GM12878 (cell line): ENCODE measurements at regions not wholly inside any gene's neighbourhood (a gene's known extent, or its start where the extent isn't known, plus 50 kb on each side); places are given as distances from the start of the nearest gene placed in this dataset.
A peak's percentile ranks its signal among the peaks of the same experiment; 100 is the strongest.

Experiments
- ATAC-seq: fragments of 200-7000 bp; cut with Tn5 transposase; 3 replicates; pipeline ENCODE4 v1.9.1; 2020; ENCODE audit warnings: mild to moderate bottlenecking, moderate library complexity
- BruUV-seq: library from RNA; stranded (reverse); fragments of 400-500 nt; replicated peaks from 2 replicates; lab custom pipeline; 2021; lab: Mats Ljungman, UMichigan
- CTCF ChIA-PET: fragments of 300-600 bp; sonication (Branson Sonifier 250); formaldehyde crosslinking; extraction: SDS; loops from one replicate; lab custom pipeline; 2021; ENCODE audit warnings: inconsistent platforms; lab: Yijun Ruan, JAX
- POLR2A ChIA-PET: fragments of 350-600 bp; formaldehyde crosslinking; extraction: SDS; loops from one replicate; lab custom pipeline; 2021; ENCODE audit warnings: inconsistent platforms; lab: Charles Lee
- RAD21 ChIA-PET: fragments of 300-600 bp; sonication (Branson Sonifier 250); formaldehyde crosslinking; loops from one replicate; lab custom pipeline; 2023; ENCODE audit warnings: antibody characterized with exemption; ENCODE audit not compliant: unreplicated experiment; lab: Charles Lee
- SMC1A ChIA-PET: fragments of 300-600 bp; sonication (Branson Sonifier 250); formaldehyde crosslinking; loops from one replicate; lab custom pipeline; 2023; ENCODE audit not compliant: unreplicated experiment, uncharacterized antibody; lab: Charles Lee
- DNase-seq: peaks from one replicate; pipeline ENCODE4 v3.0.0-alpha.2; 2011; ENCODE audit warnings: low read depth, low spot score
- FAIRE-seq: peaks from 3 replicates; lab custom pipeline; 2011; peaks lifted over from hg19 to GRCh38; lab: Jason Lieb, UNC
- H2AFZ ChIP-seq: 2 replicates; pipeline ENCODE4 v1.6.0; 2011; ENCODE audit warnings: low read depth, low read length, control low read depth; ENCODE audit not compliant: control insufficient read depth
- H3K27ac ChIP-seq: 2 replicates; pipeline ENCODE4 v1.5.1; 2011; ENCODE audit warnings: control low read depth; ENCODE audit not compliant: control insufficient read depth, insufficient read depth
- H3K27me3 ChIP-seq, 2 experiments: replicated peaks in 1 of 2; 2 replicates each; pipeline versions ENCODE4 v1.6.0 to v1.6.1; 2011; ENCODE audit warnings: low read length in 1 of 2; ENCODE audit not compliant: control insufficient read depth in 2 of 2, insufficient read depth in 2 of 2
- H3K36me3 ChIP-seq, 2 experiments: 2 replicates each; pipeline ENCODE4 v1.5.1; 2011; ENCODE audit warnings: low read length in 1 of 2; ENCODE audit not compliant: control insufficient read depth in 2 of 2, insufficient read depth in 2 of 2
- H3K4me1 ChIP-seq: 2 replicates; pipeline ENCODE4 v1.6.1; 2011; ENCODE audit warnings: mild to moderate bottlenecking, low read length, moderate library complexity, mixed read lengths; ENCODE audit not compliant: control insufficient read depth, insufficient read depth
- H3K4me2 ChIP-seq: 2 replicates; pipeline ENCODE4 v1.6.0; 2011; ENCODE audit warnings: control low read depth; ENCODE audit not compliant: control insufficient read depth, insufficient read depth
- H3K4me3 ChIP-seq: fragments of 200-600 bp; sonication (generic); 2 replicates; pipeline ENCODE4 v1.5.1; 2016
- H3K79me2 ChIP-seq: 2 replicates; pipeline ENCODE4 v1.6.0; 2011; ENCODE audit warnings: low read length; ENCODE audit not compliant: control insufficient read depth, insufficient read depth
- H3K9ac ChIP-seq: 2 replicates; pipeline ENCODE4 v1.8.0; 2011; ENCODE audit warnings: low read length, control low read depth, mixed read lengths; ENCODE audit not compliant: control insufficient read depth, insufficient read depth
- H3K9me3 ChIP-seq: replicated peaks from 3 replicates; pipeline ENCODE4 v1.5.1; 2011; ENCODE audit warnings: mild to moderate bottlenecking, low read length; ENCODE audit not compliant: control insufficient read depth, insufficient read depth
- H4K20me1 ChIP-seq: 2 replicates; pipeline ENCODE4 v1.6.0; 2011; ENCODE audit not compliant: control insufficient read depth, insufficient read depth
- BMI1 ChIP-seq: fragments of 450-650 bp; IDR thresholded peaks from 2 replicates; pipeline ENCODE4 v1.6.1; 2016; ENCODE audit warnings: mild to moderate bottlenecking, moderate library complexity, borderline replicate concordance
- ETV6 ChIP-seq, 2 experiments: fragments of 450-650 bp in 1 of 2; IDR thresholded peaks in 1 of 2; conservative IDR thresholded peaks in 1 of 2; 2 replicates each; pipeline ENCODE4 v1.6.1; 2014; ENCODE audit warnings: antibody characterized with exemption in 1 of 2, borderline replicate concordance in 1 of 2, low read depth in 1 of 2, mild to moderate bottlenecking in 1 of 2, moderate library complexity in 1 of 2
- HDGF ChIP-seq: fragments of 450-650 bp; IDR thresholded peaks from 2 replicates; pipeline ENCODE4 v1.6.1; 2016; ENCODE audit warnings: antibody characterized with exemption
- JUND ChIP-seq: IDR thresholded peaks from 2 replicates; pipeline ENCODE4 v1.6.1; 2012; ENCODE audit warnings: low read depth, mild to moderate bottlenecking, low read length, improper control_type of control experiment, moderate library complexity
- KDM1A ChIP-seq: fragments of 200-600 bp; sonication (generic); IDR thresholded peaks from 2 replicates; pipeline ENCODE4 v1.6.1; 2016; ENCODE audit warnings: borderline replicate concordance
- POLR2AphosphoS2 ChIP-seq: IDR thresholded peaks from 2 replicates; pipeline ENCODE4 v1.6.1; 2011; ENCODE audit warnings: low read depth, mild to moderate bottlenecking, low read length, improper control_type of control experiment, moderate library complexity
- RAD51 ChIP-seq: fragments of 450-650 bp; IDR thresholded peaks from 2 replicates; pipeline ENCODE4 v1.6.1; 2016; ENCODE audit warnings: moderate library complexity, mild to moderate bottlenecking, inconsistent platforms
- WGBS: methylation state at CpG from one replicate; pipeline ENCODE4 v1.1.6; 2016; ENCODE audit warnings: low lambda C conversion rate; ENCODE audit not compliant: insufficient replicate concordance, insufficient coverage; ENCODE audit errors: missing lambda C conversion rate; 5-methylcytosine and 5-hydroxymethylcytosine counted together
- in situ Hi-C: fragments of 300-500 bp; cut with MboI; formaldehyde crosslinking; loops from 9 replicates; pipeline ENCODE4 v1.14.3; 2018; ENCODE audit warnings: mixed read lengths
- intact Hi-C: fragments of 100-400 bp; cut with micrococcal nuclease; formaldehyde crosslinking; loops from one replicate; pipeline ENCODE4 v1.14.2; 2022; ENCODE audit not compliant: unreplicated experiment
- TF ChIP-seq, protein P1 (sequence below): IDR thresholded peaks from 2 replicates; pipeline ENCODE4 v1.6.1; 2011; ENCODE audit warnings: mild to moderate bottlenecking, low read depth, low read length, moderate library complexity; ENCODE audit not compliant: insufficient replicate concordance
- TF ChIP-seq, protein P2 (sequence below): fragments of 450-650 bp; IDR thresholded peaks from 2 replicates; pipeline ENCODE4 v1.6.1; 2018; ENCODE audit warnings: borderline replicate concordance, mild to moderate bottlenecking; ENCODE audit not compliant: partially characterized antibody
- TF ChIP-seq, protein P3 (sequence below): fragments of 450-650 bp; IDR thresholded peaks from 2 replicates; pipeline ENCODE4 v1.6.1; 2014; ENCODE audit warnings: mild to moderate bottlenecking
- TF ChIP-seq, protein P4 (sequence below): IDR thresholded peaks from 2 replicates; pipeline ENCODE4 v1.6.1; 2012; ENCODE audit warnings: improper control_type of control experiment, low read depth, low read length; ENCODE audit not compliant: insufficient replicate concordance

DNA sequence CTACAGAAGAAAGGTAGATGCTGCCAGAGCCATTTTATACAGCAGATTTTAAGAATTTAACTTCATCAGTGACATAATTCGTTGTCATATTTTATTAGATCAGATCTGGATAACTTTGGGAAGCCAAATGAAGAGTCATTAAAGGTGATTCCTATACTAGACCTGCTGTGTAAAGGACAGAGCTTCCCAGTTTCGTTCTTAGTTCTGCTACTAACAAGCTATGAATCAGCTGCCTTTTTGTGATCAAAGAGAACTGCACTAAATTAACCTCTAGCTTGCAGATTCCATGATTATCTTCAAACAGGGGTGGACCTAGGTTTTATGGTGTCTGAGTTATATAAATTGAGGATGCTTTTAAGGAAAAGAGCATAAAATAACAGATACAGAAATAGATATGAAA, 926.5 kb upstream of the ACVR2A start (continued):
- TF ChIP-seq, protein P1, sequence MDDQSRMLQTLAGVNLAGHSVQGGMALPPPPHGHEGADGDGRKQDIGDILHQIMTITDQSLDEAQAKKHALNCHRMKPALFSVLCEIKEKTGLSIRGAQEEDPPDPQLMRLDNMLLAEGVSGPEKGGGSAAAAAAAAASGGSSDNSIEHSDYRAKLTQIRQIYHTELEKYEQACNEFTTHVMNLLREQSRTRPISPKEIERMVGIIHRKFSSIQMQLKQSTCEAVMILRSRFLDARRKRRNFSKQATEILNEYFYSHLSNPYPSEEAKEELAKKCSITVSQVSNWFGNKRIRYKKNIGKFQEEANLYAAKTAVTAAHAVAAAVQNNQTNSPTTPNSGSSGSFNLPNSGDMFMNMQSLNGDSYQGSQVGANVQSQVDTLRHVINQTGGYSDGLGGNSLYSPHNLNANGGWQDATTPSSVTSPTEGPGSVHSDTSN: no peak
- no peak for TF ChIP-seq POLR2AphosphoS2

DNA sequence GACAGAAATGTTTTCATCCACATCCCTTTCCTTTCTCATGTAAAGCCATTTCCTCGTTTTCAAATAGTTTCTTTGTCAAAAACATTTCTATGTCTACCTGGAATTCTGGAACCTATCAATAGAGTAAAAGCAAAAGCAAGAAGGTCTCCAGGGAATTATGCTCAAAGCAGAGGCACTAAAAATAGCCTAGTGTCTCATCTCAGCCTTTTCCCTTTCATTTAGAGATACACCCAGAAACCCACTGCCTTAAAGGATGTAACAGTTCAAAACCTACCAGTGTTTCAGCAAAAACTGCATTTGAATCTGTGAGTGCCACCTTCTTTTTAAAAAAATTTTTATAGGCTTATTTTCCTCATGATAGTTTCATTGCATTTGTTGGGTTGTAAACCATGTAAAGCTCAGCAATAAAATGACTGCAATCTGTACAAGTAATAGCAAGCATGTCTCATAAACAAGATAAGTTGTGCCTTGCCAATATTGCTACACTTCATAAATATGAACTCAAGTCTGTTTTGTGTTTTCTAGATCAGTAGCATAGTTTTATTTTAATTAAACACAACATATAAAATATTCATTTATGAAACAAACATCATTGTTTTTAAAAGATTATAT, 927.3 kb upstream of the ACVR2A start:
- POLR2A ChIA-PET: interaction anchor here (0.5 to 1.3 kb wide), 3 partner anchors 16 to 98 kb away, joined by 3 to 4 read pairs (median 3); no protein-coding TSS in a partner anchor
- SMC1A ChIA-PET: interaction anchor here (0.7 to 3.3 kb wide), 7 partner anchors 11 to 97 kb away, joined by 3 to 16 read pairs (median 3); no protein-coding TSS in a partner anchor
- intact Hi-C loops: no loop called here
- TF ChIP-seq, protein P2, sequence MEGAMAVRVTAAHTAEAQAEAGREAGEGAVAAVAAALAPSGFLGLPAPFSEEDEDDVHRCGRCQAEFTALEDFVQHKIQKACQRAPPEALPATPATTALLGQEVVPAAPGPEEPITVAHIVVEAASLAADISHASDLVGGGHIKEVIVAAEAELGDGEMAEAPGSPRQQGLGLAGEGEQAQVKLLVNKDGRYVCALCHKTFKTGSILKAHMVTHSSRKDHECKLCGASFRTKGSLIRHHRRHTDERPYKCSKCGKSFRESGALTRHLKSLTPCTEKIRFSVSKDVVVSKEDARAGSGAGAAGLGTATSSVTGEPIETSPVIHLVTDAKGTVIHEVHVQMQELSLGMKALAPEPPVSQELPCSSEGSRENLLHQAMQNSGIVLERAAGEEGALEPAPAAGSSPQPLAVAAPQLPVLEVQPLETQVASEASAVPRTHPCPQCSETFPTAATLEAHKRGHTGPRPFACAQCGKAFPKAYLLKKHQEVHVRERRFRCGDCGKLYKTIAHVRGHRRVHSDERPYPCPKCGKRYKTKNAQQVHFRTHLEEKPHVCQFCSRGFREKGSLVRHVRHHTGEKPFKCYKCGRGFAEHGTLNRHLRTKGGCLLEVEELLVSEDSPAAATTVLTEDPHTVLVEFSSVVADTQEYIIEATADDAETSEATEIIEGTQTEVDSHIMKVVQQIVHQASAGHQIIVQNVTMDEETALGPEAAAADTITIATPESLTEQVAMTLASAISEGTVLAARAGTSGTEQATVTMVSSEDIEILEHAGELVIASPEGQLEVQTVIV: no peak
- TF ChIP-seq RAD51: no peak
- TF ChIP-seq ETV6 (conservative IDR thresholded peaks at IDR 0.05 in 1 of 2, IDR thresholded peaks at IDR 0.05 in 1 of 2; ENCODE audit: borderline replicate concordance in 1 of 2, low read depth in 1 of 2): no peak
- TF ChIP-seq, protein P3, sequence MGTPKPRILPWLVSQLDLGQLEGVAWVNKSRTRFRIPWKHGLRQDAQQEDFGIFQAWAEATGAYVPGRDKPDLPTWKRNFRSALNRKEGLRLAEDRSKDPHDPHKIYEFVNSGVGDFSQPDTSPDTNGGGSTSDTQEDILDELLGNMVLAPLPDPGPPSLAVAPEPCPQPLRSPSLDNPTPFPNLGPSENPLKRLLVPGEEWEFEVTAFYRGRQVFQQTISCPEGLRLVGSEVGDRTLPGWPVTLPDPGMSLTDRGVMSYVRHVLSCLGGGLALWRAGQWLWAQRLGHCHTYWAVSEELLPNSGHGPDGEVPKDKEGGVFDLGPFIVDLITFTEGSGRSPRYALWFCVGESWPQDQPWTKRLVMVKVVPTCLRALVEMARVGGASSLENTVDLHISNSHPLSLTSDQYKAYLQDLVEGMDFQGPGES: no peak
- TF ChIP-seq JUND: no peak
- TF ChIP-seq KDM1A: no peak
- no peak for TF ChIP-seq HDGF
- no peak for TF ChIP-seq BMI1
- TF ChIP-seq, protein P4, sequence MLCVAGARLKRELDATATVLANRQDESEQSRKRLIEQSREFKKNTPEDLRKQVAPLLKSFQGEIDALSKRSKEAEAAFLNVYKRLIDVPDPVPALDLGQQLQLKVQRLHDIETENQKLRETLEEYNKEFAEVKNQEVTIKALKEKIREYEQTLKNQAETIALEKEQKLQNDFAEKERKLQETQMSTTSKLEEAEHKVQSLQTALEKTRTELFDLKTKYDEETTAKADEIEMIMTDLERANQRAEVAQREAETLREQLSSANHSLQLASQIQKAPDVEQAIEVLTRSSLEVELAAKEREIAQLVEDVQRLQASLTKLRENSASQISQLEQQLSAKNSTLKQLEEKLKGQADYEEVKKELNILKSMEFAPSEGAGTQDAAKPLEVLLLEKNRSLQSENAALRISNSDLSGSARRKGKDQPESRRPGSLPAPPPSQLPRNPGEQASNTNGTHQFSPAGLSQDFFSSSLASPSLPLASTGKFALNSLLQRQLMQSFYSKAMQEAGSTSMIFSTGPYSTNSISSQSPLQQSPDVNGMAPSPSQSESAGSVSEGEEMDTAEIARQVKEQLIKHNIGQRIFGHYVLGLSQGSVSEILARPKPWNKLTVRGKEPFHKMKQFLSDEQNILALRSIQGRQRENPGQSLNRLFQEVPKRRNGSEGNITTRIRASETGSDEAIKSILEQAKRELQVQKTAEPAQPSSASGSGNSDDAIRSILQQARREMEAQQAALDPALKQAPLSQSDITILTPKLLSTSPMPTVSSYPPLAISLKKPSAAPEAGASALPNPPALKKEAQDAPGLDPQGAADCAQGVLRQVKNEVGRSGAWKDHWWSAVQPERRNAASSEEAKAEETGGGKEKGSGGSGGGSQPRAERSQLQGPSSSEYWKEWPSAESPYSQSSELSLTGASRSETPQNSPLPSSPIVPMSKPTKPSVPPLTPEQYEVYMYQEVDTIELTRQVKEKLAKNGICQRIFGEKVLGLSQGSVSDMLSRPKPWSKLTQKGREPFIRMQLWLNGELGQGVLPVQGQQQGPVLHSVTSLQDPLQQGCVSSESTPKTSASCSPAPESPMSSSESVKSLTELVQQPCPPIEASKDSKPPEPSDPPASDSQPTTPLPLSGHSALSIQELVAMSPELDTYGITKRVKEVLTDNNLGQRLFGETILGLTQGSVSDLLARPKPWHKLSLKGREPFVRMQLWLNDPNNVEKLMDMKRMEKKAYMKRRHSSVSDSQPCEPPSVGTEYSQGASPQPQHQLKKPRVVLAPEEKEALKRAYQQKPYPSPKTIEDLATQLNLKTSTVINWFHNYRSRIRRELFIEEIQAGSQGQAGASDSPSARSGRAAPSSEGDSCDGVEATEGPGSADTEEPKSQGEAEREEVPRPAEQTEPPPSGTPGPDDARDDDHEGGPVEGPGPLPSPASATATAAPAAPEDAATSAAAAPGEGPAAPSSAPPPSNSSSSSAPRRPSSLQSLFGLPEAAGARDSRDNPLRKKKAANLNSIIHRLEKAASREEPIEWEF: no peak

More for the DNA sequence above, 927.3 kb upstream of the ACVR2A start:
- no peak for DNase-seq
- no peak overlapping the region for H3K9ac ChIP-seq
- FAIRE-seq: no peak
- no peaks in the 10 kb centered on the region for H3K9me3 ChIP-seq
- no peaks in the 10 kb centered on the region for H3K36me3 ChIP-seq
- H3K4me2 ChIP-seq: no peak overlapping the region
- no peaks in the 10 kb centered on the region for H4K20me1 ChIP-seq
- H3K4me1 ChIP-seq: no peaks in the 10 kb centered on the region
- ChIA-PET CTCF (interaction anchor here (1.2 to 2.5 kb wide), 4 partner anchors 10 to 14 kb away, joined by 3 to 6 read pairs (median 4); no protein-coding TSS in a partner anchor), RAD21 (interaction anchor here (0.9 to 1.8 kb wide), 4 partner anchors 10 to 100 kb away, joined by 3 to 8 read pairs (median 4); no protein-coding TSS in a partner anchor)
- BruUV-seq: no TSS peak
- 0% methylated on average over 1 of the region's 1 CpG for WGBS
- no peaks in the 10 kb centered on the region for H3K79me2 ChIP-seq
- no peaks in the 10 kb centered on the region for H3K27me3 ChIP-seq
- H2AFZ ChIP-seq: no peak overlapping the region
- no peak overlapping the region for H3K4me3 ChIP-seq
- peak; percentile 64 for ATAC-seq
- no peak overlapping the region for H3K27ac ChIP-seq
- in situ Hi-C loops: no loop called here
